ENCODE measurements at regions not wholly inside any gene's neighbourhood (a gene's known extent, or its start where the extent isn't known, plus 50 kb on each side); places are given as distances from the start of the nearest gene placed in this dataset.

- Histone ChIP-seq H3K36me3 (ENCODE audit: control insufficient read depth in 2 of 4, insufficient read depth in 4 of 4, low read length in 3 of 4) (no peaks in the 10 kb centered on the region), H3K79me1 (ENCODE audit: low read depth, low read length) (no peaks in the 10 kb centered on the region), H3K9me3 (ENCODE audit: insufficient read depth in 2 of 2, low read depth in 1 of 2, low read length in 1 of 2) (0 out of 4 replicates have a peak, but pooled peaks cover 2 to 4% of the 10 kb centered on the region in 2 experiments), H4K91ac (replicated peaks; ENCODE audit: insufficient read length, low read length) (no peak overlapping the region), H3K4ac (replicated peaks; ENCODE audit: insufficient read length, low read depth, low read length) (no peak overlapping the region), H4K5ac (ENCODE audit: insufficient read length, low read depth, low read length) (no peak overlapping the region), H3K56ac (replicated peaks; ENCODE audit: insufficient read length, low read depth, low read length) (no peak overlapping the region), H2BK5ac (ENCODE audit: low read depth, low read length) (no peak overlapping the region), H3K27me3 (replicated peaks in 1 of 4; ENCODE audit: control insufficient read depth in 3 of 4, extremely low read depth in 1 of 4, insufficient read depth in 3 of 4, low read length in 3 of 4) (peaks cover 0 to 1% (median 0%) of the 10 kb centered on the region in 4 experiments; a peak in 1 of 7 replicates), H2AK5ac (ENCODE audit: low read depth, low read length) (no peak overlapping the region), H4K8ac (ENCODE audit: extremely low read depth, insufficient read depth, low read length) (no peak overlapping the region), H3K4me2 (ENCODE audit: insufficient read depth in 1 of 2, low read depth in 2 of 2, low read length in 2 of 2) (no peak overlapping the region), H3K9ac (replicated peaks in 1 of 4; ENCODE audit: extremely low read depth in 1 of 4, low read depth in 3 of 4, low read length in 3 of 4) (no peak overlapping the region), H3K27ac (ENCODE audit: low read depth, low read length) (no peak overlapping the region), H3K23me2 (ENCODE audit: low read depth, low read length) (no peaks in the 10 kb centered on the region), H3K14ac (ENCODE audit: insufficient read length) (no peak overlapping the region), H3K4me1 (replicated peaks in 1 of 4; ENCODE audit: control insufficient read depth in 3 of 4, insufficient read depth in 4 of 4, low read length in 3 of 4) (no peaks in the 10 kb centered on the region), H2BK20ac (ENCODE audit: low read length) (no peak overlapping the region), H2BK12ac (ENCODE audit: low read depth, low read length) (no peak overlapping the region), H3K4me3 (ENCODE audit: extremely low read depth in 1 of 4, insufficient read depth in 2 of 4, low read depth in 3 of 4, low read length in 4 of 4) (no peak overlapping the region), H2BK15ac (ENCODE audit: low read length) (no peak overlapping the region), H2AFZ (ENCODE audit: low read length) (peak overlapping the region; percentile 92), H3K79me2 (ENCODE audit: control insufficient read depth in 1 of 2, insufficient read depth in 2 of 2, low read length in 2 of 2) (no peaks in the 10 kb centered on the region), H3K18ac (ENCODE audit: extremely low read depth, low read length) (no peak overlapping the region), H2BK120ac (replicated peaks; ENCODE audit: low read depth, low read length) (no peak overlapping the region), H4K20me1 (replicated peaks in 1 of 2; ENCODE audit: control insufficient read depth in 1 of 2, insufficient read depth in 2 of 2, low read length in 2 of 2) (no peaks in the 10 kb centered on the region), H3K23ac (ENCODE audit: insufficient read length) (no peak overlapping the region)
- ChIA-PET CTCF (ENCODE audit: partially characterized antibody) (interaction anchor here (0.8 to 2.2 kb wide), 19 partner anchors 9 to 889 kb away, joined by 3 to 9 read pairs (median 3); no protein-coding TSS in a partner anchor), POLR2A (ENCODE audit: partially characterized antibody) (no interaction called here)
- DNase-seq (ENCODE audit: low read depth in 1 of 2, low spot score in 2 of 2) (peak; percentile 9 to 54), FAIRE-seq (no peak)
- WGBS, 2 experiments (ENCODE audit: extremely low coverage in 1 of 2, insufficient coverage in 1 of 2, insufficient read length in 1 of 2, insufficient replicate concordance in 2 of 2, low coverage in 1 of 2, low lambda C conversion rate in 2 of 2, missing lambda C conversion rate in 1 of 2), result 73% methylated on average over 6 of the region's 6 CpGs; no CpG with 5 or more reads in 1 of the 2 experiments
- TF ChIP-seq, protein P1, sequence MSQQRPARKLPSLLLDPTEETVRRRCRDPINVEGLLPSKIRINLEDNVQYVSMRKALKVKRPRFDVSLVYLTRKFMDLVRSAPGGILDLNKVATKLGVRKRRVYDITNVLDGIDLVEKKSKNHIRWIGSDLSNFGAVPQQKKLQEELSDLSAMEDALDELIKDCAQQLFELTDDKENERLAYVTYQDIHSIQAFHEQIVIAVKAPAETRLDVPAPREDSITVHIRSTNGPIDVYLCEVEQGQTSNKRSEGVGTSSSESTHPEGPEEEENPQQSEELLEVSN (IDR thresholded peaks at IDR 0.05), result peak; percentile 64
- TF ChIP-seq TAF1 (IDR thresholded peaks at IDR 0.05; ENCODE audit: low read depth, low read length) (no peak), BACH1 (IDR thresholded peaks at IDR 0.05; ENCODE audit: low read length) (no peak), JUN (IDR thresholded peaks at IDR 0.05; ENCODE audit: low read depth, low read length) (no peak), SAP30 (IDR thresholded peaks at IDR 0.05; ENCODE audit: insufficient read depth, insufficient replicate concordance, low read length) (no peak), GTF2F1 (IDR thresholded peaks at IDR 0.05; ENCODE audit: borderline replicate concordance, low read depth, low read length) (no peak), TBP (IDR thresholded peaks at IDR 0.05; ENCODE audit: low read depth, low read length) (no peak), MAFK (IDR thresholded peaks at IDR 0.05; ENCODE audit: low read depth, low read length) (no peak), CEBPB (IDR thresholded peaks at IDR 0.05; ENCODE audit: low read depth, low read length) (no peak), EZH2 (IDR thresholded peaks at IDR 0.05; ENCODE audit: low read depth, low read length, severe bottlenecking) (no peak)
These were observed 302.5 kb downstream of the TENT4A start for GRCh38 chr5:7015586-7016256.

Measured in H1 (cell line).